Type B pancreatic cell (in vitro differentiated cells): ENCODE measurements at regions not wholly inside any gene's neighbourhood (a gene's known extent, or its start where the extent isn't known, plus 50 kb on each side); places are given as distances from the start of the nearest gene placed in this dataset.

ENCODE experiments used
- DNase-seq: peaks from one replicate; pipeline ENCODE4 v3.0.0; 2021; ENCODE audit warnings: mixed read lengths; ENCODE audit not compliant: unreplicated experiment; ENCODE audit errors: extremely low spot score
- H3K27ac Mint-ChIP-seq: 2 replicates; pipeline ENCODE4 v1.8.0; 2021; ENCODE audit warnings: mild to moderate bottlenecking, mixed read lengths
- H3K27me3 Mint-ChIP-seq: 2 replicates; pipeline ENCODE4 v1.8.0; 2021; ENCODE audit warnings: mixed read lengths
- H3K36me3 Mint-ChIP-seq: 2 replicates; pipeline ENCODE4 v1.8.0; 2021; ENCODE audit warnings: mixed read lengths
- H3K4me1 Mint-ChIP-seq: one replicate; pipeline ENCODE4 v1.8.0; 2021; ENCODE audit warnings: mixed read lengths; ENCODE audit not compliant: unreplicated experiment
- H3K4me3 Mint-ChIP-seq: 2 replicates; pipeline ENCODE4 v1.8.0; 2021; ENCODE audit warnings: mild to moderate bottlenecking, mixed read lengths
- H3K9me3 Mint-ChIP-seq: 2 replicates; pipeline ENCODE4 v1.8.0; 2021; ENCODE audit warnings: mixed read lengths
- CTCF ChIP-seq: fragments of 200-600 bp; sonication (generic); conservative IDR thresholded peaks from 2 replicates; pipeline ENCODE4 v1.5.0; 2021; ENCODE audit warnings: antibody characterized with exemption, mild to moderate bottlenecking

GRCh38 chr19:30853036-30853435 lies 480.9 kb downstream of the ZNF536 start:
- DNase-seq: no peak
- H3K4me3 Mint-ChIP-seq: no peak overlapping the region
- peaks cover 11% of the 10 kb centered on the region for H3K27me3 Mint-ChIP-seq
- no peak for TF ChIP-seq CTCF
- H3K9me3 Mint-ChIP-seq: no peaks in the 10 kb centered on the region
- H3K27ac Mint-ChIP-seq: no peak overlapping the region
- H3K4me1 Mint-ChIP-seq: peaks cover 8% of the 10 kb centered on the region
- H3K36me3 Mint-ChIP-seq: no peaks in the 10 kb centered on the region

DNA sequence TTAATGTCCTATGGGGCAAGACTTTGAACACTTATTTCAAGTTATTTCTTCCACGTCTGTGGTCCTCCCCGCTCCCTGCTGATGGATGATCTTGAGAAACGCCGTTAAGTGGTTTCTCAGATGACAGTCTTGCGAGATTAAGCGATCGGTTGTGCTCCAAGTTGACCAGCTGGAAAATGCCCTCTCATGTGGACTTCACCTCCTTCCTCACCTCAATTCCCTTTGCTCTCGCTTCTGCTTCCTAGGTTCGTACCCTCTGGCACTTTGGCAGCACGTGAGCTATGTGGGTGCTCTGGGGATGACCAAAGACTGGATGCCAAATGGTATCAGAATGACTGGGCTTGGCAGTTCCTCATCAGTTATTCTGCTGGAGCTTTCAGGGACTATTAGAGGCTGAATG lies 480.0 kb downstream of the ZNF536 start:
- peaks cover 8% of the 10 kb centered on the region for H3K4me1 Mint-ChIP-seq

DNA sequence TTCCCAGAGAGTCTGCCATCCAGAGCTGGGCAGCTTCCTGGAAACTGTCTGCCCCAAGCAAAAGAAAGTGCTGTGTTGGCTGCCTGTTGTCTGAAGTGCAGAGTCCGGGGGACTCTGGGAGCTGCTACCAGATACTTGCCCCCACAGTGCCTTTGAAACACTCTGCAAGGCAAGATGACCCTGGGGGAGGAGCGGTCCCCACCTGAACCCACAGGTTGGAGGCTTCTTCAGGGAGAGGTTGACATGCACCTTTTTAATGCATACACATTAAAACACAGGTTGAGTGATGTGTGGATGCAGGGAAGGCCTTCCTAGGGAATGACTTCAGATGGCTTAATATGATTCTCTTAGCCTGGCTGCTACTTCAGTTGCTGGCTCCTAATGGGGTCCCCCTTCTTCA lies 479.5 kb downstream of the ZNF536 start:
- Mint-ChIP-seq H3K36me3 (no peaks in the 10 kb centered on the region), H3K9me3 (no peaks in the 10 kb centered on the region), H3K4me3 (no peak overlapping the region), H3K27me3 (peaks cover 11% of the 10 kb centered on the region), H3K4me1 (peaks cover 8% of the 10 kb centered on the region), H3K27ac (no peak overlapping the region)
- TF ChIP-seq CTCF: no peak
- no peak for DNase-seq

More for the DNA sequence above, 480.0 kb downstream of the ZNF536 start:
- no peak overlapping the region for H3K4me3 Mint-ChIP-seq
- peaks cover 11% of the 10 kb centered on the region for H3K27me3 Mint-ChIP-seq
- no peaks in the 10 kb centered on the region for H3K36me3 Mint-ChIP-seq
- no peak overlapping the region for H3K27ac Mint-ChIP-seq
- no peak for TF ChIP-seq CTCF
- DNase-seq: no peak
- H3K9me3 Mint-ChIP-seq: no peaks in the 10 kb centered on the region

DNA sequence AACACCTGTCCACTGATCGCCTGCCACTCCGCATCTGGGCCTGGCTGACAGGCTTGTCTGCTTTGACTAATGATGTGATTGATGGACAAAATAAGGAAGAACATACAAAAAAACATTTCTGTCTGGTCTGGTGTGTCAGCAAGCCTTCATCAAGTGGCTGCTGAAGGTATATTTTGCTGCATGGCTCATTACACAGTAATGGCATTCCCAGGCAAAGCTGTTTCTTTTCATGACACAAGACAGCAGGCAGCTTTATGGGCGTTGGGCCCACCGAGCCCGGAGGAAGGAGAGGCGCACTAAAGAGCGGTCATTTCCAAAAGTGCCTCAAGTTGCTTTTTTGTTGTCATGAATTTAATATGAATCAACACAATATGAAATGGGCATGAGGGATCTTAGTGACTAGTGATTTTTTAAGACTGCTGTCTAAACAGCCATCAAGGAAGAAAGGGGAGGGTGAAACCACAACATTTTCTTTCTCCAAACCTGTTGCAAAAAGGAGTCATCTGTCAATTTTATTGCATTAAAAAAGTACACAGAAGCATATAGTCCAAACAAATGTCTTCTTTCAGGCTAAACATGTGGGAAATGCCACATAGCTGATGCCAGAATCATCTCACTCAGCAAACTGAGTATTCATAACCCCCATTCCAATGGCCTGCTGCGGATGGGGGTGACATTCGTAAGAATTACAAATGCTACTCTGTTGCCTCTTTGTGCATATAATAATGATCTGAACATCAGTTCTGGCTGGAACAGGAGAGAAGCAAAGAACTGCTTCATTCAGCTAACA lies 476.6 kb downstream of the ZNF536 start:
- Mint-ChIP-seq H3K9me3 (no peaks in the 10 kb centered on the region), H3K36me3 (no peaks in the 10 kb centered on the region), H3K4me1 (peaks cover 8% of the 10 kb centered on the region), H3K27me3 (peaks cover 14% of the 10 kb centered on the region), H3K27ac (peak overlapping the region; percentile 4), H3K4me3 (no peak overlapping the region)
- no peak for DNase-seq
- no peak for TF ChIP-seq CTCF

DNA sequence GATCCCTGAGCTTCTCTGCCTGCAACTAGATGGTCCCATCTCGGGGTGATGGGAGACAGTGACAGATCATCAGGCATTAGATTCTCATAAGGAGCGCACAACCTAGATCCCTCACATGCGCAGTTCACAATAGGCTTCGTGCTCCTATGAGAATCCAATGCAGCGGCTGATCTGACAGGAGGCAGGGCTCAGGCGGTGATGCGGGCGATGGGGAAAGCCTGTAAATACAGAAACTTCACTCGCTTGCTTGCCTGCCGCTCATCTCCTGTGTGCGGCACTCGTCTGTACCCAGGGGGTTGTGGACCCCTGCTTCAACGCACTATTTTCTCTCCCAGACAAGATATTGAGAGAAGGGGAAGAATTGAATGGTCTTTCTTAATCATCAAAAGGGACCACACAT lies 473.9 kb downstream of the ZNF536 start:
- Mint-ChIP-seq H3K27me3 (peaks cover 8% of the 10 kb centered on the region), H3K27ac (no peak overlapping the region), H3K4me3 (no peak overlapping the region), H3K9me3 (no peaks in the 10 kb centered on the region), H3K4me1 (peaks cover 8% of the 10 kb centered on the region), H3K36me3 (no peaks in the 10 kb centered on the region)
- no peak for TF ChIP-seq CTCF
- DNase-seq: no peak
